Gastroesophageal sphincter (tissue), 3 donors: ENCODE measurements at regions not wholly inside any gene's neighbourhood (a gene's known extent, or its start where the extent isn't known, plus 50 kb on each side); places are given as distances from the start of the nearest gene placed in this dataset.

Experiments
- POLR2A ChIP-seq, 2 donors: fragments of 450-650 bp; IDR thresholded peaks; one replicate each; pipeline ENCODE4 v1.6.1; 2017; ENCODE audit warnings: antibody characterized with exemption in 2 of 2, mild to moderate bottlenecking in 2 of 2, moderate library complexity in 1 of 2
- TF ChIP-seq, protein P1 (sequence below), 4 experiments: fragments of 200-600 bp in 2 of 4; fragments of 450-650 bp in 2 of 4; sonication (generic) in 1 of 4; IDR thresholded peaks; one replicate each; pipeline ENCODE4 v1.5.1; 2017 to 2019; ENCODE audit warnings: antibody characterized with exemption in 4 of 4, mild to moderate bottlenecking in 2 of 4, moderate library complexity in 2 of 4

DNA sequence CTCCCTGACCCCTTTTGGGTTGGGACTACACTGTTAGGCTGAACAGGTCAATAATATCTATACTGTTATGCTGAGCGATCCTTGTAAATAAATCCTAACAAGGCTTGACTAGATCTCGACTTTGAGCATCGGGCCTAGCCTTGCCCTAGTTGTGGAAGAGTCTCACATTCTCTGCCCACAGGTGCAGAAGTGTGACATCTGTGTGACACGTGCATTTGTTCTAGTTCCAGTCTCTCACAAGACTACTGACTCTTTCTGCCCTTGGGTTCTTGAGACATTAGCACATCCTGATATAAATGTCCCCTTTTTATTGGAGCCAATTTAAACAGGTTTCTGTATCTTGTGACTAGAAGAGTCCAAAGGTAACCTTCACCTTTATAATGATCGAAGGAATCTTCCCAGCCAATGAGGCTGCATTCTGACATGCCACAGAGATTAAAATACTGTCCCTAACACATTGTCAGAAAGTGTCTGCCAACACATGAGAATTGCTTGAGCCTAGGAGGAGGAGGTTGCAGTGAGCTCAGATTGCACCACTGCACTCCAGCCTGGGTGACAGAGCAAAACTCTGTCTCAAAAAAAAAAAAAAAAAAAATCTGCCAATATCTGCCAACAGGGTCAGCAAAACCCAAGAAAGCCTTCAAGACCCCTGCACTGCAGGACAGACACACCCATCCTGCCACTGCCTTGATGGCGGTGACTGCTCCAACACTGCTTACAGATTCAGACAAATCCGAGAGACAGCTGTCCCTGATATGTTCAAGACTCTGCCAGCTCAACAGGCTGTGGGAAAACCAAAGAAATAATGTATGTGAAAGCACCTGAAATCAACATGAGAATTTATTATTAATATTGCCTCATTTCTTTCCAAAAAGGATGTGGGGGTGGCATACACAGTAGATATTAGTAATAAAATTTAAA is 56.5 kb upstream of the PSEN2 start:
- no peak for TF ChIP-seq POLR2A (IDR thresholded peaks at IDR 0.05)
- TF ChIP-seq, protein P1, sequence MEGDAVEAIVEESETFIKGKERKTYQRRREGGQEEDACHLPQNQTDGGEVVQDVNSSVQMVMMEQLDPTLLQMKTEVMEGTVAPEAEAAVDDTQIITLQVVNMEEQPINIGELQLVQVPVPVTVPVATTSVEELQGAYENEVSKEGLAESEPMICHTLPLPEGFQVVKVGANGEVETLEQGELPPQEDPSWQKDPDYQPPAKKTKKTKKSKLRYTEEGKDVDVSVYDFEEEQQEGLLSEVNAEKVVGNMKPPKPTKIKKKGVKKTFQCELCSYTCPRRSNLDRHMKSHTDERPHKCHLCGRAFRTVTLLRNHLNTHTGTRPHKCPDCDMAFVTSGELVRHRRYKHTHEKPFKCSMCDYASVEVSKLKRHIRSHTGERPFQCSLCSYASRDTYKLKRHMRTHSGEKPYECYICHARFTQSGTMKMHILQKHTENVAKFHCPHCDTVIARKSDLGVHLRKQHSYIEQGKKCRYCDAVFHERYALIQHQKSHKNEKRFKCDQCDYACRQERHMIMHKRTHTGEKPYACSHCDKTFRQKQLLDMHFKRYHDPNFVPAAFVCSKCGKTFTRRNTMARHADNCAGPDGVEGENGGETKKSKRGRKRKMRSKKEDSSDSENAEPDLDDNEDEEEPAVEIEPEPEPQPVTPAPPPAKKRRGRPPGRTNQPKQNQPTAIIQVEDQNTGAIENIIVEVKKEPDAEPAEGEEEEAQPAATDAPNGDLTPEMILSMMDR (IDR thresholded peaks at IDR 0.05): no peak
